T-helper 2 cell treated with Interferon-gamma antibody and Interleukin-4, amounts not matched to agents 100 ng/mL and 5 ng/mL, for 36 hours (primary cell): ENCODE measurements at regions not wholly inside any gene's neighbourhood (a gene's known extent, or its start where the extent isn't known, plus 50 kb on each side); places are given as distances from the start of the nearest gene placed in this dataset.
"Not testable (repeated sequence)": the region's sequence is repeated elsewhere in the genome, so short reads cannot be mapped to it uniquely, and the experiment has no call there.

Source experiments
- intact Hi-C: fragments of 100-400 bp; cut with micrococcal nuclease; formaldehyde crosslinking; loops from one replicate; pipeline ENCODE4 v1.15.1; 2023

DNA sequence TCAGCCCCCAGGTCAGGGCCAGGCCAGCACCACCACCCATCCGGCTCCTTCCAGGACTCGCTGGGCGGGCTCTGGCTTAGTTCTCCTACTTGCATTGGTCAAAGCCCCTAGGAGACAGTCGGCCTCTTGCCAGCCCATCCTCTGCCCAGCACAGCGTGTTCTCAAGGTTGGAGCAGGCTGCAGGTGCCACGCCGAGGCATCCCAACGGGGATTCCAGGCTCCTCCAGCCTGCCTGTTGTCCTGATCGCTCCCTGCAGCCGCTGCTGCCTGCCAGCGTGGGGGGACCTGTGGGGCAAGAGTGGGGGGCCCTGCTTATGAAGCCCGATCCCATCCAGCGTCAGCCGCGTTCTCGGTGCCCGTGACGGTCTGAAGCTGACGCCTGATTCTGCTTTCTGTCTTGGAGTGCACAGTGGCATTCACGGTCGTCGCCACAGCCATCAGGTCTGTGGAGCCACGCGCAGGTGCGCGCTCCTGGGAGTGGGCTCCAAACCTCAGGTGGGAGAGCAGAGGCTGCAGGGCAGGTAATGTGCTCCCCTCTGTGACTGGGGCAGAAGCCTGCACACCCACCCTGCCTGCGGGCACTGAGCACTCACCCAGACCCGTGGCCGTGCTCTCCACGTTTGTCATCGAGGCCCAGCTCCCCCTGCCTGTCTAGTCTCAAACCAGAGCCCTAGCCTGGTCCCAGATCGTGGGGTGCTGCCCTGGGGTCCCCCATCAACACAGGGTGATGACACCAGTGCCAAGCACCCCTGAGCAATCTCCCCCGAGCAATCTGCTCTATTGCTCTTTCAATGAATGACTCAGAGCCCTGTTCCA, 991.6 kb downstream of the BRD1 start:
- intact Hi-C loops: no loop called here

DNA sequence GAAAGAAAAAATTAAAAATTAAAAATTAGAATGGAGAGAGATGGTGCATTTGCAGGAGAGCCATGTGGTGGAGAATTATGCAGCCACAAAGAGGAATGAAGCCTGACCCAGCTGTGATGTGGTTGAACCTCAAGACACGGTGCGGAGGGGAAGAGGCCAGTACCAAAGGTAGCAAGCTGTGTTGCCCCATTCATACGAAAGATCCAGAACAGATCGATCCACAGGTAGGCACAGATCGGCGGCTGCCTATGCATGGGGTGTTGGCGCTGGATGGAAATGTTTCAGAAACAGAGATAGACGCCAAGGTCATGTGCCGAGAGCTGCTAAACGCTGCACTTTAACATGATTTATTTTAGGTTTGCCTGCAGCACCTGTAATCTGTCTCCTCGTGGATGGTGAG, 992.3 kb downstream of the BRD1 start:
- intact Hi-C loops: no loop called here

DNA sequence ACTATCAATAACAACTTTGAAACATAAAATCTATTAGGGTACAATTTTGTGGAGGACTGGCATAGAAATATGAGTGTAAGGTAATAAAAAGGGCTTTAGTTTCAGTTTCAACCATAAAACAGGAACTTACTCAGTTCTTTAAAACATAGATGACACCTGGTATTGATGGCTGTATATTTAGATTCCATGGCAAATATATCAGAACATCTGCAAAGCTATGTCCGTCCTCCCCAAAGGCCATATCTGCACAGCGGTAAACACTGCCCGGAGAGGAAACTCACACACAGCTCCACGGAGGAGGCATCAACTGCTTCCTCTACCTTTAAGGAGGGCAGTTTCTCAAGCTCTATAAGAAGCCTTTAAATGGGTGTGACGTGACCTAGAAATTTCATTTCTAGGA, 993.3 kb downstream of the BRD1 start:
- intact Hi-C loops: no loop called here

DNA sequence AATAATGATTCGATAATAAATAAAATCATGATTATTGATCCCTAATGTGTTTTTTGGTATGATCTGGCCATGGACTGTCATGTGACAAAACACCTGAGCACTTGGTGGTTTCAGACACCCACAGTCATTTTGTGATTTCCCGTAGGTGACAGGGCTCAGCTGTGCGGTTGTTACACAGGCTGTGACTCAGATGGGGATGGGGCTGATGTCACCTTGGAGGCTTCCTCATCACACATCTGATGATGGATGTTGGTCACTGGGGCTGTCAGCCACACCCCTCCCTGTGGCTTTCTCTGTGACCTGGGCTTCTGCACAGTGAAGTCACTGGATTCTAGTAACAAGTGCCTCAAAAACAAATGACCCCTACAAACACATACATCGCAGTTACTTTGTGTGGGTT, 995.1 kb downstream of the BRD1 start:
- intact Hi-C loops: no loop called here

DNA sequence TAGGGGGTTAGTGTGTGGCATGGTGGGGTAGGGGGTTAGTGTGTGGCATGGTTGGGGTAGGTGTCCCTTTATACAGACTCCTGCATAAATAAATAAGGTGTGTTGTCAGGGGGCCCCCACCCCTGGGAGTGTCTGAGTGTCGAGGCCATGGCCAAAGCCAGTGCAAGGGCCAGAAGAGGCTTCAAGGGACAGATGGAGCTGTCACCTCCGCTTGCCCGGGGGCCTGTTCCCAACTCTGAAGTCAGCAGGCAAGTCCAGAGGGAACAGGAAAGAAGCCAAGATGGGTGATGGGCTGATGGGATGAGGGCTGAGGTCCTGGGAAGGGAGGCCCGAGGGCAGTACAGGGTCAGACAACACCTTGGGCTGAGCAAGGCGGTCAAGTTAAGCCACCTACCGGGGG, 997.8 kb downstream of the BRD1 start:
- intact Hi-C loops: no loop called here

DNA sequence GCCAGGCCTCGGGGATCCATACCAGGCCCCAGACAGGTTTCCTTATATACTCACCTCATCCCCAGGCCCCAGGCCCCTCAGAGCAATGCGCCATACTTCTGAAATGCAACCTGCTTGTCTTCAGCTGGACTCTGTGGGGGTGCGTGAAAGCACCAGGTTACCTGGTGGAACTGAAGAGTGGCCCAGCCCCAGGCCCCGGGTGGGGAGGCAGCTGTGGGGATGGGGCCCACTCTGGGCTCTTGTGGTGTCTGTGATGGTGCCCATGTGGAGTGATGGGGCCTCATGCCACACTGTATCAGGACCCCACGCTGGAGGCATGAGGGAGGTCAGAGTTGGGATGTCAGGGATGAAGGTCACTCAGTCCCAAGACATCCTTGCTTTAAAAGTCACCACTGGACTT, 999.0 kb downstream of the BRD1 start:
- intact Hi-C loops: no loop called here

DNA sequence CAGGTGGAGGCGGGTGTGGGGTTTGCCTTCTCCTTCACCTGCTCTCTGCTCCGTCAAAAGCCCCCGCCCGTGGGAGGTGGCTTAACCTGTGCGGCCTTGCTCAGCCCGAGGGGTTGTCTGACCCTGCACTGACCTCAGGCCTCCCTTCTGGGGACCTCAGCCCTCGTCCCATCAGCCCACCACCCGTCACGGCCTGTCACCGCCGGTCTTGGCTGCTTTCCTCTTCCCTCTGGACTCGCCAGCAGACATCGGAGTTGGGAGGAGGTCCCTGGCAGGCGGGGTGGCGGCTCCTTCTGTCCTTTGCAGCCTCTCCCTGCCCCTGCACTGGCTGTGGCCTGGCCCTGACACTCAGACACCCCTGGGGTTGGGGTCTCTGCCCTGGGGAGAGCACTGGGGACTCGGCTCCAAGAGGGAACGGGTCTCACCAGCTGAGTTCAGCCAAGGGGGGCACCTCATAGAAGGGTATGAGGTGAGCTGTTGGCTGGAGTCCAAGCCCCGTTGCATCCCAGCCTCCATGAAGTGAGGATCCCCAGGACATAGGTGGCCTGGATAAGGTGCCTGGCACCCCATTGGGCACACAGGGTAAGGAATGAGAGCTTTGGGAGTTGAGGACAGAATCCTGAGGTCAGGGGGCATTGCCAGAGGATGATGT, 999.6 kb downstream of the BRD1 start:
- intact Hi-C loops: no loop called here

DNA sequence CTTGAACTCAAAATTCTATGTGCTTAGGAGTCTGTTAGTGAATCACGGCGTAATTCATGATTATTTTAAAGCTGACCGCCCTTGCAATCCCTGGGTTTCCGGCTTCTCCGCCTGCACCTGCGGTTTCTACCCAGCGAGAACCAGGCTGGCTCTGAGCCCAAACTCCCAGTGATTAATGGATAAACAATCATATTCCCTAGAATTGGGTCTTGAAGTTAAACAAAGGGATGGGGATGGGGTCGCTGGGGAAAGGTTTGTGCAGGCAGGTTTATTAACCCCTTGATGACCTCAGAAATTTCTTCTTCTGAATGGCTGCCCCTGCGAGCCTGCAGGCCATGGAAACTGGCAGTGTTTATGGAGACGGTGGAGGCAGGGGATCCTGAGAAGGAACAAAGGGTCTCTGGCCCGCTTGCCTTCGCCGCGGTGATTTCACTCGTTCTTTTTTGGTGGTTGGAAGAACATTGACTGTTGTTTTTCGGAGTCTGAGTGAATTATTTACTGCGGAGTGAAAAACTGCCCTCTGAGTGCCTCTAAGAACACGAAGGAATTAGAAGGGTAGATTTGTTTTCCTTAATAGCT, 1000.3 kb downstream of the BRD1 start:
- intact Hi-C loops: no loop called here

DNA sequence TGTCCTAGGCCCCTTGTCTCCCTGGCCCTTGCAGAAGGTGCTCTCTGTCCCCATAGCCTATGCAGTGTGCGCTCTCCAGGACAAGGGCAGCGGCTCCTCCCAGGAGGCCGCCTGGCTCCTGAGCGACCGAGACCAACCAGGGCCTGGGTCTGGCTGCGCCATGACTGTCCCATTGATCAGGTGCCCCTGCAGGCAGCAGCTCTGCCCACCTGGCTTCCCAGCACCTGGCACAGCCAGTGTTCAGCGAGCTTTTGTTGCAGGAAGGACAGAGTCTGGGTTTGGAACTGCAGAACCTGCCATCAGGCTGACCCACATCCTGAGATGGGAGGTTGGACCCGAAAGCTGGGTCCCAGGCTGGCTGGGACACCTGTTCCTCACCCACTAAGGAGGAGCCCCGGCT, 1001.1 kb downstream of the BRD1 start:
- intact Hi-C loops: no loop called here

DNA sequence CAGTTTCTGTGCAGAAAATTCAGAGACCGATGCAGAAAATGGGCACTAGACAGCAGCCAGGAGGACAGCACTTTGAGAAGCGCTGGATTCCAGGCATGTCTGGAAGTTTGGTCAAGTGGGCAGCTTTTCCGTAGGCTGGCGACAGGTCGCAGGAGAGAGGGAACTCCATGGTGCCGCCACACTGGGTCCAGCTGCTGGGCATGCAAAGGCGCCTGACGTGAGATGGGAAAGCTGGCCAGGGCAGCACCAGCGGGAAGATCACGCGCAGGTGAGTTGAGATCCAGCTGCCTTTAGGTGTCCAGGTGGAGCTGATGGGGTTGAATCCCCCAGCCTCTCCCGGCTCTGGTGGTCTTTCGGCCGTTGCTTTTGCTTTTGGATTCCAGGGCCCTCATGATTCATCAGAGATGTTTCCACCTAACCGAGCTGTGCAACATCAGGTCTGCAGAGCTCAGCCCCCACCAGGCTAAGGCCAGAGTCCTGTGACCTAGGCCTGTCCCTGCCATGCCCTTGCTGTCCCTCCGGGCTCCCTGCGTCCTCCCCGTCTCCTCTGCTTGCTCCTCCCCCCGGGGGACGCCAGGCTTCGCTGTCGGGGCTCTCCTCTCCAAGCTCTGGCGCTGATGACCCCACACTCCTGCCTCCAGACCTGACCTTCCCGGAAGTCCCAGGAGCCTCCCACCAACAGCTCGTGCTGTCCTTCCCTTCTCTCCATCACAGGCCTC, 1001.7 kb downstream of the BRD1 start:
- intact Hi-C loops: no loop called here

DNA sequence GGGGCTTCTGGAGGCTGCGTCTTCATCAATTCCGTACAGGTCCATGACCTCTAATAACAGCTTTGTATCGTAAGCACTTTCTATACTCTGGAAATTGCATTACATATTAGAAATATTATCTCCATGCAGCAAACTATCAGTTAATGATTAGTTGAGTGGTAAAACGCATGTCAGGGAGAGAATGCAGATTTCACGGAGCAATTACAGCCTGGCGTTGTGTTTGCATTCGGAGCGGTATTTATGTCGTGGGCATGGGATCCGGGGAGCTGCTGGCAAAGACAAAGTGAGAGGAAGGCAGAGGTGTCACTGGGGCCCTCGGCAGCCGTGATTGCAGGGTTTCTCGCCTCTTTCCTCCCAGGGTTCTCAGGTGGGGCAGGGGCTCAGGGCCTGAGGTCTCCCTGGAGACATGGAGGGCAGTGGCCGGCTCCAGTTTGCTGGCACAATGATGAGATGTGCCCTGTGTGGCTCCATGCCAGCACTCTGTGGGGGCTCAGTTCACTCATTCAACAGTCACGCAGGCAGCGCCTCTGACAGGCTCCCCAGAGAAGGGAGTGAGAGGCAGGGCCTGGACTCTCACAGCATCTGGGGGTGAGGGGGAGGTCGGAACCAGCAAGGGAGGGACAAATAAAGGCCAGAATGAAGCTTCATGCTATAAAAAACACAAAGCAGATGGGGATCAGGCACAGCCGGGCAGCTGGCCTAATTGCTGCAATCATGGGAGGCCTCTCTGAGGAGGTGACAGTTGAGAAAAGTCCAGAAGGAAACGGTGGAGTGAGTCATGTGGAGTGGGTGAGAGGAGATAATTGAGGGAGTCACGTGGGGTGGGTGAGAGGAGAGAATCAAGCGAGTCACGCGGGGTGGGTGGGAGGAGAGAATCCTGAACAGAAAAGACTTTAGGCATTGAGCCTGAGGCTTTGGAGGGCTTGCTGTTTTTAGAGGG, 1002.7 kb downstream of the BRD1 start:
- intact Hi-C loops: no loop called here

DNA sequence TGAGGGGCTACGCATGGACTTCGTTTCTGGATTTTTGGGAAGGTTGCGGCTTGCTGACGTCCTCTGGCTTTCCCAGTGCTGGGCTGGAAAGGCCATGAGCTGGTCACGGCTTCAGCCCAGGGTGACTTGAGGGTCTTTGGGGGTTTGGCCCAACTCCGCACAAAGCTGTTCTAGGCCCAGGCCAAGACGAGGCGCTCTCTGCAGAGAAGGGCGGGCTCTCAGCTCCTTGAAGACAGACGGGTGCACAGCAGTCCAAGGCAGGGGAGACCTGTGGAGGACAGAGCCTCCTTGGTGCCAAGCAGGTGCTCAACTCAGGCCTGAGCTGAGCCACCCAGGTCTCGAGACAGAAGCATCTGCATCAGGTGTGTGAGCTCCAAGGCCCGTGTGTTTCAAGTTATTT, 1003.7 kb downstream of the BRD1 start:
- intact Hi-C loops: no loop called here

DNA sequence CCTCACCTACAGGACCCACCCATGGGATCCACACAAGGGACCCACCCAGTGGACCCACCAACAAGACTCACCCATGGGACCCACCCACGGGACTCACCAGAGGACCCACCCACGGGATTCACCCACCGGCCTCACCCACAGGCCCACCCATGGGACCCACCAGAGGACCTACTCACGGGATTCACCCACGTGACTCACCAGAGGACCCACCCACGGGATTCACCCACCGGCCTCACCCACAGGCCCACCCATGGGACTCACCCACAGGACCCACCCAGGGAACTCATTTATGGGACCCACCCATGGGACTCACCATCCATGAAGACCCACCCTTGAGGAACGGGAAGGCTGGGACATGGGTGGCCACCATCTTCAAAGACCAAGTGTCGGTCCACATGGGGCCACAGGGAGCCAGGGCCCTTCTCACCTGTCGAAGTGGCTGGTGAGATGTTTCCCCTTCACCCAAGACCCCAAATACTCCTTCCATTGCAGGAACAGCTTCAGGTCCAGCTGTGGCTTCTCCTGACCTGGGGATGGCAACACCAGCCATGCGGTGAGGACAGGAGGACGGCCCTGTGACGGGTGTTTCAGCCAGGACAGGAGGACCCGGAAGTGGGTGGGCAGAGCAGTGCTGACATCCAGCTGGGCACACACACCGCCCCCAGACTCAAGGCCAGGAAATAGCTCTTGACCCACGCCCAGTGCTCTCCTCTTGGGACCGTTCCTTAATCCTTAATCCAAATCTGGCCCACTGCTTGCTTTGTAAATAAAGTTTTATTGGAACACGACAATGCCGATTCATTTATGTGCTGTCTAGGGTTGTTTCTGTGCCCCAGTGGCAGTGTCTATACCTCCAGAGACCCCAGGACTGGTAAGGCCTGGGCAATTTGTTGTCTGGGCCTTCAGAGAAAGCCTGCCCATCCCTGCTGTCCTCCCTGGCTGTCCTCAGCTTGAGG, 1005.1 kb downstream of the BRD1 start:
- intact Hi-C loops: no loop called here

DNA sequence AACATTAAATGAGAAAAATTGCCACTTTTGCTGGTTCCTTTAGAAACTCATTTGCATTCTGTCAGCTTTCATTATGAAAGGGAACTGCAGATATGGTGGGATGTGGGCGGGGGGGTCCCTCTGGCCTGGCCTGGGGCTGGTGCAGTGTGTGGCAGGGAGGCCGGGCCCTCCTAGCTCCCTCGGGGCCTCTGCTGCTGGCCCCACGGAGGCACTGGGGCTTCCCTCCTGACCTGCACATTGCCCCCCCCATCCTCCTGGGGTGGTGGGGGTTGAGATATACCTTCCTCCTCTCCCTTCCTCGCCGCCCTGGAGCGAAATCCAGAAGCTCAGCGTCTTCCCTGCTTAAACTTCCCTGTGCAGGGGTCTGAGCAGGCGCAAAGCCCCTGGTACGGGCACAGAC, 1005.9 kb downstream of the BRD1 start:
- intact Hi-C loops: no loop called here

DNA sequence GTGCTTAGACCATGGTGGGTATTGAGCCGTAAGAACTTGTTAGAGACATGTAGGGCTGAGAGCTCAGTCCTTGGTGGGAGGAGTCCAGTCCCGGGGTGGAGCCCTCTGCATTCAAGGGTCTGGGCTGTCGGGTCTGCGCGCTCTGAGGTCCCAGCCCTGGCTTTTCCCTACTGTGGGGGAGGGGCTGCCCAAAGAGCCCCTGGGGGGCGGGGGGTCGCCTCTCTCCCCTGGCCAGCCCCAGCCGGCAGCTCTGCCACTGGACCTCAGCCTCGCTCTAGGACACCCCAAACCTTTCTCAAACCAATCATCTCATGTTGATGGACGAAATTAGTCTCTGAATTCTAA, 1006.4 kb downstream of the BRD1 start:
- intact Hi-C loops: no loop called here

DNA sequence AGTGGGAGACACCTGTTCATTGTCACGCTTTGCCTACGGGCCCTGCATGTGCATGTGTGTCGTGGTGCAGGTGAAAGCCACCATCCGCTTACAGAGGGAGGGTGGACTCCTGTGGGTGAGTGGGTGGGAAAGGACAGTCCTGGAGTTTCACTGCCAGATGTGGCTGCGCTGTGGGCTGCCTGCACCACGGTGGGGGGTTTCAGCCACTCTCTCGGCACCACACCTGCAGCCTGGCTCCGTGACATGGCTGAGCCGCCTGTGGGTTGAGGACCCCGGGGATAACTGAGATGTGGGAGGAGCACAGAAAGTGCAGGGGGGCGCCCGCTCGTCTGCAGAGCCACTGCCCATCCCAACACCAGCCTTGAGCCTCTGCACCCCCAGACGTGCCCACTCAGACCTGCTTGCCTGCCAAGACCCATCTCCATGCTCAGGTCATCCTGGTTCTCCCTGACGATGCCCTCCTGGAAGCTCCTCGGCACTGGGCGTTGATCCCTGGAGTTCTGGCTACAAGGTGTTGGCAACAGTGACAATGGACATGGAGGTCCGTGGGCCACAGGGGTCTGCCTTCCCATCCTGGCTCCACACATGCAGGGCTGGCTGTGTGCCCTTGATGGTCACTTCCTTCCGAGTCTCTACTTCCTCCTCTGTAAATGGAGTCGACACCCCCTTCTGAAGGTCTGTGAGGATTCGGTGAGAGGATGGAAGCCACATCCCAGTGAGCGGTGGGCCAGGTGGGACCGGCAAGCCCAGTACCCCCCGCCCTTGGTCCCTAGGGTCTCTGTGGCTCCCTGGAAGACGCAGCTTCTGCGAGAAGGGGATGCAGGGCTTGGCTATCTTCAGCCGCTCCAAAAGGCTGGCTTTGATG, 1007.0 kb downstream of the BRD1 start:
- intact Hi-C loops: no loop called here

DNA sequence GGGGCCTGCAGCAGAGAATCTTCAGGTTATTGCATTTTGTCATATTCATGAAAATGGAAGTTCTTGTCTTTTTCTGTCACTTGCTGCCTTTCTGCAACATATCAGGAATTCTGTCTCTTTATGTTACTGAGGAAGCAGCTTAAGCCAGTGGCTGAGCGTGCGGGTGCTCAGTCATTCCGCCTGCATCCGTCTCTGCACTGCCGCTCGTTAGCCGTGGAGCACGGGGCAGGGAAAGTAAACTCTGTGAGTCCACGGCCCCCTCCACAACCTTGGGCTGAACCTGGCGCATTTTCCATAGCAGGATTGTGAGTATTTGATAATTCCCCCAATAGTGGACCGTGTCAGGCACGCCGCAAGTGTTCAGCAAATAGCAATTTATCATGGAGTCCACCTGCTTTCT, 1007.7 kb downstream of the BRD1 start:
- intact Hi-C loops: no loop called here

DNA sequence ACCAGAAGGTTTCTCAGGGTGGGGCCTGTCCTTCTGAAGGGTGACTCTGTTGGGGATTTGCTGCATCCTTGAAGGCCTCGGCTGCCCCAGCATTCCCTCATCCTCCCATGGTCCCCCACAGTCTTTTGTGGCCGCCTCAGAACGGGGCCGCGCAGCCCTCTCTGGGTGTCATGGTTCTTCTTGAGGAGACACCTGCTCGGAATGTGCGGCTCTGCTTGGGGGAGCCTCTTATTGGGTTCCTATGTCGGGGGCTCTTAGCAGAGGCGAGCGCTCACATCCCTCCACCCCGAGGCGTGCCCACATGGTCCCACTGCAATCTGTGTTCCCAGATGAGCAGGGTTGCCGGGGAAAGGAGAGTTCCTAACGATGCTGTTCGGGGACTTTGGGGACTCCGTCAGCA, 1008.4 kb downstream of the BRD1 start:
- intact Hi-C loops: no loop called here

DNA sequence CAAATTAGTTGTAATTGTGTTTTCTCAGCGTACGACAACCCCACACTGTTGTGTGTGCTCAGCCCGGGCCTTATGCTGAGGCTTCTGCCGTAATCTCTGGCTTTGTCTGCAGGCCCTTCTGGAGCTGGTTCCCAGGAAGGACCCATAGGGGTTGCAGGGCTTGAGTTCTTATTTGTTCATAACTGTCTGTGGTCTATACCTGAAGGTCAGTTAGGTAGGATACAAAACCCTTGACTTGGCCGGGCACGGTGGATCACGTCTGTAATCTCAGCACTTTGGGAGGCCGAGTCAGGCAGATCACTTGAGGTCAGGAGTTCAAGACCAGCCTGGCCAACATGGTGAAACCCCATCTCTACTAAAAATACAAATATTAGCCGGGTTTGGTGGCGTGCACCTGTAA, 1010.2 kb downstream of the BRD1 start:
- intact Hi-C loops: not testable (repeated sequence)
